MM.1S (cell line): ENCODE measurements at regions not wholly inside any gene's neighbourhood (a gene's known extent, or its start where the extent isn't known, plus 50 kb on each side); places are given as distances from the start of the nearest gene placed in this dataset.

ENCODE experiments used
- EZH2 ChIP-seq: fragments of 300-600 bp; sonication (generic); optimal IDR thresholded peaks from 2 replicates; pipeline ENCODE3; 2017; ENCODE audit warnings: low read depth, mild to moderate bottlenecking, antibody characterized with exemption, low read length, mixed read lengths
- EZH2phosphoT487 ChIP-seq: fragments of 300-600 bp; sonication (generic); IDR thresholded peaks from 2 replicates; pipeline ENCODE4 v1.6.1; 2018; ENCODE audit warnings: antibody characterized with exemption, low read length
- TF ChIP-seq, protein P1 (sequence below): fragments of 300-600 bp; sonication (generic); IDR thresholded peaks from 2 replicates; pipeline ENCODE4 v1.5.1; 2016; ENCODE audit warnings: antibody characterized with exemption, low read length, mixed read lengths

- TF ChIP-seq, protein P1, sequence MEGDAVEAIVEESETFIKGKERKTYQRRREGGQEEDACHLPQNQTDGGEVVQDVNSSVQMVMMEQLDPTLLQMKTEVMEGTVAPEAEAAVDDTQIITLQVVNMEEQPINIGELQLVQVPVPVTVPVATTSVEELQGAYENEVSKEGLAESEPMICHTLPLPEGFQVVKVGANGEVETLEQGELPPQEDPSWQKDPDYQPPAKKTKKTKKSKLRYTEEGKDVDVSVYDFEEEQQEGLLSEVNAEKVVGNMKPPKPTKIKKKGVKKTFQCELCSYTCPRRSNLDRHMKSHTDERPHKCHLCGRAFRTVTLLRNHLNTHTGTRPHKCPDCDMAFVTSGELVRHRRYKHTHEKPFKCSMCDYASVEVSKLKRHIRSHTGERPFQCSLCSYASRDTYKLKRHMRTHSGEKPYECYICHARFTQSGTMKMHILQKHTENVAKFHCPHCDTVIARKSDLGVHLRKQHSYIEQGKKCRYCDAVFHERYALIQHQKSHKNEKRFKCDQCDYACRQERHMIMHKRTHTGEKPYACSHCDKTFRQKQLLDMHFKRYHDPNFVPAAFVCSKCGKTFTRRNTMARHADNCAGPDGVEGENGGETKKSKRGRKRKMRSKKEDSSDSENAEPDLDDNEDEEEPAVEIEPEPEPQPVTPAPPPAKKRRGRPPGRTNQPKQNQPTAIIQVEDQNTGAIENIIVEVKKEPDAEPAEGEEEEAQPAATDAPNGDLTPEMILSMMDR, result no peak
- TF ChIP-seq EZH2, result no peak
- TF ChIP-seq EZH2phosphoT487, result no peak
Measured at GRCh38 chr5:44046619-44047364, 342.4 kb downstream of the FGF10 start.
